ENCODE measurements at regions not wholly inside any gene's neighbourhood (a gene's known extent, or its start where the extent isn't known, plus 50 kb on each side); places are given as distances from the start of the nearest gene placed in this dataset.

- H3K4me3 ChIP-seq = no peak overlapping the region
- in situ Hi-C loops (cut with MboI; ENCODE audit: low sequenced_read_pairs) = no loop called here
- peaks cover 2% of the 10 kb centered on the region; the same call in 1 of the 2 replicates for H3K4me1 ChIP-seq
- no peaks in the 10 kb centered on the region for H3K27me3 ChIP-seq (ENCODE audit: low read depth)
- no peak for DNase-seq (ENCODE audit: low spot score in 2 of 2)
- H3K9me3 ChIP-seq = no peaks in the 10 kb centered on the region
- H3K36me3 ChIP-seq (replicated peaks) = no peaks in the 10 kb centered on the region
These were observed 646.2 kb downstream of the KCNT2 start for GRCh38 chr1:195962051-195962450.

- in situ Hi-C loops (cut with MboI; ENCODE audit: low sequenced_read_pairs) = no loop called here
- no peaks in the 10 kb centered on the region for H3K27me3 ChIP-seq (ENCODE audit: low read depth)
- no peaks in the 10 kb centered on the region for H3K36me3 ChIP-seq (replicated peaks)
- H3K4me3 ChIP-seq = no peak overlapping the region
- H3K4me1 ChIP-seq = peaks cover 2% of the 10 kb centered on the region; the same call in 1 of the 2 replicates
- H3K9me3 ChIP-seq = no peaks in the 10 kb centered on the region
- DNase-seq (ENCODE audit: low spot score in 2 of 2) = no peak
These were observed 647.7 kb downstream of the KCNT2 start for GRCh38 chr1:195960580-195960979.

- peaks cover 2% of the 10 kb centered on the region; the same call in 1 of the 2 replicates for H3K4me1 ChIP-seq
- in situ Hi-C loops (cut with MboI; ENCODE audit: low sequenced_read_pairs) = no loop called here
These were observed 650.1 kb downstream of the KCNT2 start for GRCh38 chr1:195958131-195958530.

GRCh38 chr1:195956845-195957244 lies 651.4 kb downstream of the KCNT2 start:
- Histone ChIP-seq H3K36me3 (replicated peaks) (no peaks in the 10 kb centered on the region), H3K4me3 (no peak overlapping the region), H3K27me3 (ENCODE audit: low read depth) (no peaks in the 10 kb centered on the region), H3K9me3 (no peaks in the 10 kb centered on the region), H3K4me1 (peaks cover 2% of the 10 kb centered on the region; the same call in 1 of the 2 replicates)
- no peak for DNase-seq (ENCODE audit: low spot score in 2 of 2)
- in situ Hi-C loops (cut with MboI; ENCODE audit: low sequenced_read_pairs) = no loop called here

More at GRCh38 chr1:195958131-195958530, 650.1 kb downstream of the KCNT2 start:
- no peaks in the 10 kb centered on the region for H3K27me3 ChIP-seq (ENCODE audit: low read depth)
- no peaks in the 10 kb centered on the region for H3K9me3 ChIP-seq
- no peaks in the 10 kb centered on the region for H3K36me3 ChIP-seq (replicated peaks)
- DNase-seq (ENCODE audit: low spot score in 2 of 2) = no peak
- H3K4me3 ChIP-seq = no peak overlapping the region

- Histone ChIP-seq H3K36me3 (replicated peaks) (no peaks in the 10 kb centered on the region), H3K9me3 (no peaks in the 10 kb centered on the region), H3K4me3 (no peak overlapping the region), H3K27me3 (ENCODE audit: low read depth) (no peaks in the 10 kb centered on the region), H3K4me1 (peaks cover 2% of the 10 kb centered on the region; the same call in 1 of the 2 replicates)
- no peak for DNase-seq (ENCODE audit: low spot score in 2 of 2)
- in situ Hi-C loops (cut with MboI; ENCODE audit: low sequenced_read_pairs) = no loop called here
These were observed 653.4 kb downstream of the KCNT2 start for GRCh38 chr1:195954848-195955247.

- no peaks in the 10 kb centered on the region for H3K27me3 ChIP-seq (ENCODE audit: low read depth)
- in situ Hi-C loops (cut with MboI; ENCODE audit: low sequenced_read_pairs) = no loop called here
- H3K4me3 ChIP-seq = no peak overlapping the region
- no peaks in the 10 kb centered on the region for H3K4me1 ChIP-seq
- DNase-seq (ENCODE audit: low spot score in 2 of 2) = no peak
- no peaks in the 10 kb centered on the region for H3K9me3 ChIP-seq
- H3K36me3 ChIP-seq (replicated peaks) = no peaks in the 10 kb centered on the region
These were observed 656.9 kb downstream of the KCNT2 start for GRCh38 chr1:195951313-195951712.

GRCh38 chr1:195948123-195948895 lies 659.9 kb downstream of the KCNT2 start:
- in situ Hi-C loops (cut with MboI; ENCODE audit: low sequenced_read_pairs) = no loop called here
- Histone ChIP-seq H3K4me3 (no peak overlapping the region), H3K27me3 (ENCODE audit: low read depth) (no peaks in the 10 kb centered on the region), H3K4me1 (no peaks in the 10 kb centered on the region), H3K36me3 (replicated peaks) (no peaks in the 10 kb centered on the region), H3K9me3 (no peaks in the 10 kb centered on the region)
- no peak for DNase-seq (ENCODE audit: low spot score in 2 of 2)

GRCh38 chr1:195946500-195946899 lies 661.7 kb downstream of the KCNT2 start:
- Histone ChIP-seq H3K27me3 (ENCODE audit: low read depth) (no peaks in the 10 kb centered on the region), H3K4me1 (no peaks in the 10 kb centered on the region), H3K9me3 (no peaks in the 10 kb centered on the region), H3K4me3 (no peak overlapping the region), H3K36me3 (replicated peaks) (no peaks in the 10 kb centered on the region)
- no peak for DNase-seq (ENCODE audit: low spot score in 2 of 2)
- in situ Hi-C loops (cut with MboI; ENCODE audit: low sequenced_read_pairs) = no loop called here

GRCh38 chr1:195941795-195942194 lies 666.4 kb downstream of the KCNT2 start:
- DNase-seq (ENCODE audit: low spot score in 2 of 2) = no peak
- H3K36me3 ChIP-seq (replicated peaks) = no peaks in the 10 kb centered on the region
- no peaks in the 10 kb centered on the region for H3K9me3 ChIP-seq
- no peaks in the 10 kb centered on the region for H3K4me1 ChIP-seq
- no peaks in the 10 kb centered on the region for H3K27me3 ChIP-seq (ENCODE audit: low read depth)
- in situ Hi-C loops (cut with MboI; ENCODE audit: low sequenced_read_pairs) = no loop called here
- H3K4me3 ChIP-seq = no peak overlapping the region

GRCh38 chr1:195941314-195941713 lies 666.9 kb downstream of the KCNT2 start:
- Histone ChIP-seq H3K36me3 (replicated peaks) (no peaks in the 10 kb centered on the region), H3K4me1 (no peaks in the 10 kb centered on the region), H3K27me3 (ENCODE audit: low read depth) (no peaks in the 10 kb centered on the region), H3K4me3 (no peak overlapping the region), H3K9me3 (no peaks in the 10 kb centered on the region)
- in situ Hi-C loops (cut with MboI; ENCODE audit: low sequenced_read_pairs) = no loop called here
- no peak for DNase-seq (ENCODE audit: low spot score in 2 of 2)

- H3K4me1 ChIP-seq = no peaks in the 10 kb centered on the region
- no peaks in the 10 kb centered on the region for H3K36me3 ChIP-seq (replicated peaks)
- in situ Hi-C loops (cut with MboI; ENCODE audit: low sequenced_read_pairs) = no loop called here
- no peaks in the 10 kb centered on the region for H3K9me3 ChIP-seq
- no peaks in the 10 kb centered on the region for H3K27me3 ChIP-seq (ENCODE audit: low read depth)
- peak in 1 of 2 experiments; percentile 9 for DNase-seq (ENCODE audit: low spot score in 2 of 2)
- no peak overlapping the region for H3K4me3 ChIP-seq
These were observed 668.4 kb downstream of the KCNT2 start for GRCh38 chr1:195939844-195940243.

GRCh38 chr1:195934817-195935553 lies 673.3 kb downstream of the KCNT2 start:
- Histone ChIP-seq H3K27me3 (ENCODE audit: low read depth) (no peaks in the 10 kb centered on the region), H3K9me3 (no peaks in the 10 kb centered on the region), H3K4me1 (no peaks in the 10 kb centered on the region), H3K4me3 (no peak overlapping the region), H3K36me3 (replicated peaks) (no peaks in the 10 kb centered on the region)
- no peak for DNase-seq (ENCODE audit: low spot score in 2 of 2)
- in situ Hi-C loops (cut with MboI; ENCODE audit: low sequenced_read_pairs) = no loop called here

- H3K4me1 ChIP-seq = no peaks in the 10 kb centered on the region
- no peaks in the 10 kb centered on the region for H3K9me3 ChIP-seq
- no peak for DNase-seq (ENCODE audit: low spot score in 2 of 2)
- no peak overlapping the region for H3K4me3 ChIP-seq
- H3K27me3 ChIP-seq (ENCODE audit: low read depth) = no peaks in the 10 kb centered on the region
- H3K36me3 ChIP-seq (replicated peaks) = no peaks in the 10 kb centered on the region
- in situ Hi-C loops (cut with MboI; ENCODE audit: low sequenced_read_pairs) = no loop called here
These were observed 674.4 kb downstream of the KCNT2 start for GRCh38 chr1:195933835-195934234.

GRCh38 chr1:195915826-195916225 lies 692.4 kb downstream of the KCNT2 start:
- Histone ChIP-seq H3K36me3 (replicated peaks) (no peaks in the 10 kb centered on the region), H3K4me1 (no peaks in the 10 kb centered on the region), H3K9me3 (no peaks in the 10 kb centered on the region), H3K27me3 (ENCODE audit: low read depth) (no peaks in the 10 kb centered on the region), H3K4me3 (no peak overlapping the region)
- in situ Hi-C loops (cut with MboI; ENCODE audit: low sequenced_read_pairs) = no loop called here
- DNase-seq (ENCODE audit: low spot score in 2 of 2) = no peak
